Hematopoietic multipotent progenitor cell treated with erythropoietin and hydrocortisone succinate and interleukin-3 and kit ligand, for 4 days (in vitro differentiated cells): ENCODE measurements at regions not wholly inside any gene's neighbourhood (a gene's known extent, or its start where the extent isn't known, plus 50 kb on each side); places are given as distances from the start of the nearest gene placed in this dataset.

ENCODE experiments used
- DNase-seq: peaks from one replicate; pipeline ENCODE4 v3.0.0-alpha.2; 2015

- no peak for DNase-seq
Observed at GRCh38 chr2:192373754-192374153, 179.0 kb upstream of the TMEFF2 start.

DNA sequence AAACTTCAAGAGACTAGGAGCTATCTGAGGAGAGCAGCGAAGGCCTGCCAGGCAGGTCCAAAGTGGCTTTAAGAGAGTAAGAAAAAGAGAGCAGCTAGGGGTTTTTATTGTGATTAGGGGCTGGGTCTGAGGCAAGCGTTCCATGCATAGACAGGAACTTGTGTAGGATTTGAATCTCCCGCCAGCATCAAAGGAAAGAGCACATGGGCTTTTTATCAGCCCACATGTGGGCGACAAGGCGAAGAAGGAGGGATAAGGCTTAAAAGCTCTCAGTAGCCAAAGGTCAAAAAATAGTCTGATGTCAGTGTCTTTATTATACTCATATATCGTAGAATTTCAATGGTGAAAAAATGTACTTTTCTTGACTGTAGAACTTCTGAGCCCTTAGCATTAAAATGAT, 178.5 kb upstream of the TMEFF2 start:
- no peak for DNase-seq

- DNase-seq, result no peak
Observed at GRCh38 chr2:192369969-192370368, 175.2 kb upstream of the TMEFF2 start.

GRCh38 chr2:192357217-192357616, 162.5 kb upstream of the TMEFF2 start:
- no peak for DNase-seq

GRCh38 chr2:192354512-192355244, 159.9 kb upstream of the TMEFF2 start:
- no peak for DNase-seq

DNA sequence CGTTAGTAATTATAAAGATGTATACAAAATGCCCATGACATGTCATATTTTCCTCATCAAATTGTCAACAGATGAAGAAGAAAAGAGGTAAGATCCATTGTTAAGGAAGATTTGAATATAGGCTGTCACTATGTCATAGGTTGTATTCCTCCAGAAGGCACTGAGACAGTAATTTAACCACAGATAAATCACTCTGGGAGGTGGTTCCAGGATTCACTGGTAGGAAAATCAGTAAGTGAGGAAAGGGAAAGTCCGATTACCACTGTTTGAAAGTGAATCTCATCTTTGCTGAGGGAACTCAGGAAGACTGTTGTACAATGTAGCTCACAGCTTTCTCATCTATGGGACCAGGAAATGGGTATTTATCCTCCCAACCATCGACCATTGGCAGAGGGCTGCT, 152.8 kb upstream of the TMEFF2 start:
- no peak for DNase-seq

GRCh38 chr2:192345287-192345686, 150.6 kb upstream of the TMEFF2 start:
- no peak for DNase-seq

DNA sequence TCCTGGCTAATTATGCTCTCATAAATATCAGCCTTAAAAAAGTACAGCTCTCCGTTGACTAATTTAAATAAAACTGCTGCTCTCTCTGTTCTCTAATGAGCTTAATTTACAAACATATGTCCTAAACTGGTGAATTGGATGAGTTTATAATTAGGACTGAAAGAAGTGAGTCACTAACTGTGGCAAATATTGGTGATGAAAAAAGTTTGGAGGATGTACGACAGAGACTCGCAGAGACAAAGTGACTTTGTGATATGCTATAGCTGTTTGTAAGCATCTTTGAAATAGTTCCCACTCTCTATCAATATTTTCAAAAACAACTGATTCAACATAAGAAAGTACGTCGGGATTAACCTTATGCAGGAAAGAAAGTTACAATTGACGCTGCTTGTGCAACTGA, 138.9 kb upstream of the TMEFF2 start:
- no peak for DNase-seq

DNA sequence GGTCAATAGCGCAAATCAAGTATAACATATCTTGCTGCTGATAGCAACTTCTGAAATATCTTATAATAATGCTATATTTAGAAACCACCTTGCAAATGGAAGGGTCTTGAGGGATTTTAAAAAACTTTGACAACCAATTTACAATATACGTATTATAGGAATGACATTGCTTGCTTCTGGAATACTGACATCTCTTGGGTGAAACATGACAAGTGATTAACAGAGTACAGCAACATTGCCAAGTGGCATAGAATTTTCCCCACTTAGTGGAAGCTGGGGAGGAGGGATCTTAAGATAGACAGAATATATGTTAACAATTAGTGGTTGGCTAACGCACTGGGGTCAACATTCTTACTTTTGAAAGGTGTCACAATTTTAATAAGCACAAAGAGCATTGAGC, 133.6 kb upstream of the TMEFF2 start:
- no peak for DNase-seq

- DNase-seq, result no peak
Observed at GRCh38 chr2:192327576-192327975, 132.8 kb upstream of the TMEFF2 start.

DNA sequence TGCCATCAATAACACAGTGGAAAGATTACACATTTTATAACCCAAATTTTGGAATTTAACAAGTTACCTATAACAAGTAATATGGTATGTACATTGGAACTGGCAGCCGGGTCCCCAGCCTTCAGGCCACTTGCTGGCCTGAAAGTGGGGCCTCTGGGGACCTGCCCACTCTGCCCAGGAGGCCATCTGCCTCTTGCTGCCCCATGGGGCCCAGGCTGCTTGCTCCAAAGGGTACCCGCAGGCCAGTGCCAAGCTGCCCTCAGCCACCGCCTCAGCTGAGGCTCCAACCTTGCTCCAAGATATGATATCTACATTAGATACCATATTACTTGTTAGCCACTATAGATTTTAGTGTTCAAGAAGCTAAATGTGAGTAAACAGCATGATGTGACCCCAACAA, 120.8 kb upstream of the TMEFF2 start:
- no peak for DNase-seq

DNA sequence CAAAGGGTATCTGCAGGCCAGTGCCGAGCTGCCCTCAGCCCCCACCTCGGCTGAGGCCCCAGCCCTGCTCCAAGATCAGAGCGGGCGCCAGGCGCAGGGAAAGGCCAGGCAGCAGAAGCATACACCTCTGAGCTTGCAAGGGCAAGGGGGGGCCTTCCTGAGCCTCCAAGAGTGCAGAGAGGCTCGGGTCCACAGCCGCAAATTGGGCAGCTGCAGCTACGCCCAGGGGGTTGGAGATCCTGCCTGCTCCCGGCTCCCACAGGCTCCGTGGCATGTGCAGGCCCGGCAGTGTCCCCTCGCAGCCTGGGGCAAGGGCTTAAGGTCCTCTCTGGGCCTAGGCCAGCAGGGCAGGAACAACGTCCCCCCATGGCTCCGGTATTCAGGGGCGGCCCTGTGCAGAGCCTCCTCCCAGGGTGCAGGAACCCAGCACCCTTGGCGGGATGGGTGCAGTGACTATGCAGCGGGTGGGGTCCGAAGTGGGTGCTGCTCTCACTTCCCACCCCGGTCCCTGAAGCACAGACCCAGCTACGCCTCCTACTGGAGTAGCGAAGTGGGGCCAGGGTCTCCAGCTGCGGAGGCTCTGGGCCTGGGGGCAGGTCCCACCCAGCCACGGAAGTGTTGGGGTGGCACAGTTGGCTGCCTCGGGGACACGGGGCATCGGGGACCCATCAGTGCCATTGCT, 120.2 kb upstream of the TMEFF2 start:
- no peak for DNase-seq

DNA sequence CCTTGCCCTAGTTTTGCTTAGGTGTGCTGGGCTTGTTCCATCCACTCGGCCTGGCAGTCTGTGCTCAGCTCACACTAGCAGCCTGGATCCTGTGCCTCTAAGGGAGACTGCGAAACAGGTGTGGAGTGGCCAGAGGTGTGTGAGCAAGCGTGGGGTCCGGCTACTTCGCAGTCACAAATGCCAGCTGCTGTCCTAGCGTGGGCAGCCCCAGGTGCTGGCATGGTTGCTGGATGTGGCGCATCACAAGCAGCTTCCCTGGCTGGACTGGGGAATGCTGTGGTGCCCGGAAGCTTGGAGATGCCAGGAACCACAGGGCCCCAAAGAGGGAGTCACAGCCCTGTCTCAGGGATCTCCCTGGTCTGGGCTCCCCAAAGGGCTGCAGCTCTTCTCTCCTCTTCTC, 119.0 kb upstream of the TMEFF2 start:
- no peak for DNase-seq

DNA sequence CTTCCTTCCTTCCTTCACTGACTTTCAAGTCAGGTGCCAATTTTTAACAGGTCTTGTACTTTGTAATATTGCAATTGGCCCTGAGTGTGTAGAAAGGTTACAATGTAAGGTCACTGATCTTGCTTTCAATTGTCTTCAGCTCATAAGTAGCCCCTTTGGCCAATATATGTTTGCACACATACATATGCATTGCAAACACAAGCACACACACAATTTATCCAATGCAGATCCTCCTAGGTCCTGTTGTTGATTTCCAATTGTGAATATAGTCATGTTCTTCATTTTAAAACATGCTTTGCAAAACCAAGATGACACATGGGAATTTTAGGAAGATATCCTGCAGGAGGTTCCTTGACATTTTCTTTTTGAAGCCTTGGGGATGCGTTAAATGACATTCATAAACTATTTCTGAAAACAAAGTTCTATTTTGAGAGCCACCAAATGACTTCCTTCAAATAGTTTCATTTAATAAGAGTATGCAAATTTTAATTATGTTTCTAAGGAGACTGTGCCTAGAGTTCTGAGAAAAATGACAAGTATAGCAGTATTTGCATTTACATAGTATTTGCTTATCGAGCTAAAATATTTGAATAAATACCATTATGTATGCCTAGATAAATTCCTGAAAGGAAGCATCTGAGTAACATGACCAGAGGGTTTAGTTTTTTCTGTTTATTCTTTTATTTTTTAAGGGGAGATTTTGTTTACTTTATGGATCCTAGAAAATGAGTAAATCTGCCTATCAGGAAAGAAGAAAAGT, 117.1 kb upstream of the TMEFF2 start:
- no peak for DNase-seq

- no peak for DNase-seq
Observed at GRCh38 chr2:192307530-192307929, 112.8 kb upstream of the TMEFF2 start.

- DNase-seq, result no peak
Observed at GRCh38 chr2:192298664-192299063, 103.9 kb upstream of the TMEFF2 start.

GRCh38 chr2:192292478-192292877, 97.7 kb upstream of the TMEFF2 start:
- DNase-seq, result no peak

DNA sequence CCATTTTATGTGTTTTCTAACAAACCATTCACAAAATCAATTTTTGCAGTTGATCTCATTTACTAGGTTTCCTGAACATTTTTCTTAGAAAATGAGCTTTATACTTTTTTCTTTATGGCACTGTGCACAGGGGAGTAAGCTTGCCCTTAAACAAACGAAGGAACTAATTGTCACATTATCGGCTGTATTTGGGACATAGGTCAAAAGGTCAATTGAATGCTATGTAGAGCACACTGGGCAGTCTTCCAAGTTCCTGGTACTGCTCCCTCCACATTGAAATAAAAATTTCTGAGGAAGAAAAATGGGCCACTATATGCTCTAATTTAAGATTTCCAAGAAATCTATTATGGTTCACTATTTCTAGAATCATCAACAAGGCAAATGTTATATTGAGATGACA, 93.6 kb upstream of the TMEFF2 start:
- no peak for DNase-seq

DNA sequence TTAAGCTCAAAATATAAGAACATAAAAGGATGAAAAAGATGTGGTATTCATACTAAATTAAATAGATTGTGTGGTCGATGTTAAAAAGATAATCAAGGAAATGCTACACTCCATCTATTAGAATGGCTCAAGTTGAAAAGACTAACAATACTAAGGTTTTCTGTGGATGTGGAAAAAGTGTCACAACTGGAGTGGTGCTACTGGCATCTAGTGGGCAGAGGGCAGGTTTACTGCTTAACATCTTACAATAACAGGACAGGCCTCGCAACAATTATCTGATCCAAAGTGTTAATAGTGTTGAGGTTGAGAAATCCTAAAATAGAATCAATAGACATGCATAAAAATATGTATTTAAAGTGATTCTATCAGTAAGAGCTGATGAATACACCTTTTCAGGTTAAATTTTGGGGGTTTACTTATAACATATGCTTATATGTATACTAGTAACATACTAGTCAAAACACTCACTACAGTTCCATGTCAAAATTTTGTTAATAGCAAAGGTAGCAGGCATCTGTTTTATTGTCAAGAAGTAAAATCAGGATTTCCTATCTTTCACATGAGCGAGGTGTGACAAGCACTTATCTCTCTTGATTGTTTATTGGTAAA, 91.5 kb upstream of the TMEFF2 start:
- peak; percentile 68 for DNase-seq

- no peak for DNase-seq
Observed at GRCh38 chr2:192283450-192283849, 88.7 kb upstream of the TMEFF2 start.

DNA sequence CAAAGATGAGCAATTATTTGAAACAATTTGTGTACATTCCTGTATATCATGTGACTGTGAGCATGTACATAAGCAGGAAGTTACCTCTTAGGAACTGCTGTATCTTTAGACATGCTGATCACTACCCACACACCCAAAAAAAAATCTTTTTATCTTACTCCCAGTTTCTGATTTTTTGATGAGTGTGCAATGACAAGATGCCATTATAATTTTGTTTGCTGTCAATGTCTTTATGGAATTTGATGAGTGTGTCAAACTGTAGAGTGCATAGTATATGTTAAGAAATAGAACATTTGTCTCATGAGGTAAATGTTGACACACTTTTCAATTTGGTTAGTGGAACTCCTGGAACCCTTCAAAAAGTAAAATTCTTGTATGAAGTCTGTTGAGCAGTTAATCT, 84.0 kb upstream of the TMEFF2 start:
- DNase-seq, result no peak

GRCh38 chr2:192277494-192278109, 82.9 kb upstream of the TMEFF2 start:
- no peak for DNase-seq

DNA sequence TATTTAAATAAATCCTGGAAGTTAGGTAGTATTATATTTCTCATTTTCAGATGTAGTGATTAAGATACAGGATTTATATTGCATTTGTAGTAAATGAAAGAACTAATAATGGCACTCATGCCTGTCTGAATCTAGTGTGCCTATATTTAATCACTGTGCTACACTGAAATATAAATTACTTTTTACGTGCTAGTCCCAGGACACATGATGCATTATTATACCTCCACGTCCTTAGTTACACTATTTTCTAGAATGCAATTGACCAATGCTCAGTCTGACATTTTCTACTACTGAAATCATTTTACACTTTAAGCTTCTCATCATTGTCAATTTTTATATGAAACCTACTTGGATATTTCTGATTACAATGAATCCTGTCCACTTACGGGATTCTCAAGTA, 80.9 kb upstream of the TMEFF2 start:
- no peak for DNase-seq
